8988T (cell line): ENCODE measurements at regions not wholly inside any gene's neighbourhood (a gene's known extent, or its start where the extent isn't known, plus 50 kb on each side); places are given as distances from the start of the nearest gene placed in this dataset.
"Not testable (repeated sequence)": the region's sequence is repeated elsewhere in the genome, so short reads cannot be mapped to it uniquely, and the experiment has no call there.

ENCODE experiments used
- DNase-seq: peaks from one replicate; pipeline ENCODE4 v3.0.0; 2011

GRCh38 chr12:111150360-111150759, 218.5 kb downstream of the PHETA1 start:
- DNase-seq, result no peak

GRCh38 chr12:111149299-111149698, 219.6 kb downstream of the PHETA1 start:
- no peak for DNase-seq

GRCh38 chr12:111148005-111148404, 220.9 kb downstream of the PHETA1 start:
- DNase-seq, result no peak

GRCh38 chr12:111143271-111143670, 222.9 kb upstream of the MYL2 start:
- no peak for DNase-seq

GRCh38 chr12:111141205-111141604, 220.8 kb upstream of the MYL2 start:
- DNase-seq, result no peak

GRCh38 chr12:111138016-111138415, 217.6 kb upstream of the MYL2 start:
- no peak for DNase-seq

- DNase-seq, result no peak
Observed at GRCh38 chr12:111135293-111135832, 215.0 kb upstream of the MYL2 start.

GRCh38 chr12:111130336-111130735, 210.0 kb upstream of the MYL2 start:
- no peak for DNase-seq

GRCh38 chr12:111129149-111129767, 208.9 kb upstream of the MYL2 start:
- no peak for DNase-seq

- DNase-seq, result no peak
Observed at GRCh38 chr12:111126331-111126730, 206.0 kb upstream of the MYL2 start.

GRCh38 chr12:111124183-111124582, 203.8 kb upstream of the MYL2 start:
- DNase-seq, result no peak

GRCh38 chr12:111123390-111123789, 203.0 kb upstream of the MYL2 start:
- no peak for DNase-seq

GRCh38 chr12:111122458-111122878, 202.1 kb upstream of the MYL2 start:
- no peak for DNase-seq

GRCh38 chr12:111121840-111122239, 201.5 kb upstream of the MYL2 start:
- DNase-seq, result no peak

- no peak for DNase-seq
Observed at GRCh38 chr12:111120578-111120977, 200.2 kb upstream of the MYL2 start.

- no peak for DNase-seq
Observed at GRCh38 chr12:111117017-111117416, 196.6 kb upstream of the MYL2 start.

- DNase-seq, result not testable (repeated sequence)
Observed at GRCh38 chr12:111113313-111113712, 192.9 kb upstream of the MYL2 start.

GRCh38 chr12:111112311-111113098, 192.1 kb upstream of the MYL2 start:
- no peak for DNase-seq

- no peak for DNase-seq
Observed at GRCh38 chr12:111111681-111112080, 191.3 kb upstream of the MYL2 start.

- no peak for DNase-seq
Observed at GRCh38 chr12:111110556-111110955, 190.2 kb upstream of the MYL2 start.

GRCh38 chr12:111108726-111109125, 188.3 kb upstream of the MYL2 start:
- no peak for DNase-seq

- no peak for DNase-seq
Observed at GRCh38 chr12:111107392-111108178, 187.2 kb upstream of the MYL2 start.

GRCh38 chr12:111105294-111105693, 184.9 kb upstream of the MYL2 start:
- DNase-seq, result no peak

GRCh38 chr12:111103583-111103982, 183.2 kb upstream of the MYL2 start:
- DNase-seq, result no peak
